NCI-H748 (cell line): ENCODE measurements at regions not wholly inside any gene's neighbourhood (a gene's known extent, or its start where the extent isn't known, plus 50 kb on each side); places are given as distances from the start of the nearest gene placed in this dataset.

Experiments
- DNase-seq: peaks from one replicate; lab custom pipeline; 2025; ENCODE audit not compliant: unreplicated experiment; lab: John Stamatoyannopoulos, UW

DNA sequence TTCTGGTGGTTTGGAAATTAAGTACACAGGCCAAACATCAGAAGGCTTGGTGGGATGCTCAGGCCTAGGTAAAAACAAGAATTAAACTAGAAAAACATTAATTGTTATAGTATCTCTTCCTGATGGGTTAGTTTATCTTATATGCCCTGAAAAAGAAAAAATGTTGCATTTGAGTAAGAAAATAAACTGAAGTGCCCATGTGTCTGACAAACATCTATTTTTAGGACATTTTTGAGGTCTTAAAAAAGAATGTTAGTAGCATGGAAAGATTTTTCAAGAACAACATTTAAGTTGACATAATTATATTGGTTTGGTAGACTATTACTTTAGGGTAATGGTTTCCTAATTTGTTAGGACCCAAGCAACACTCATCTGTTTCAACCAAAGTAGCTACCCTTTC is 140.1 kb upstream of the RND3 start:
- no peak for DNase-seq

GRCh38 chr2:150626934-150627411 is 139.5 kb upstream of the RND3 start:
- no peak for DNase-seq

DNA sequence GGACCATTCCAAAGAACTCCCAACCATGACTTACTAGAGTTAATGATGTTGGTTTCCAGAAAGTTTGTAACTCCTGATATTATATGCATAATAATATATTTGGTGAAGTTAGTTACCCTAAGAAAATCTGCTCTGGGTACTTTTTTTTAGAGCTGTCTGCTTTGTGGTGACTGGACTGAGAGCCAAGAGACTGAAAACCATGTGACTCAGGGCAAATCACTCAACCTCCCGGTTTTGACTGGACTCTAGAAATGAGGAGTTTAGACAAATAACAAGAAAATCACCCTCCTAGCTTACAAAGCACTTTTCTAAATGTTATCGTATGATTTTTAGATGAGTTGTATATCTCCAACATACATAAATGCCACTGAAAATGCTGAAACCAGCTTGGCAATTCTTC is 138.3 kb upstream of the RND3 start:
- no peak for DNase-seq

GRCh38 chr2:150625303-150625702 is 137.8 kb upstream of the RND3 start:
- DNase-seq = no peak

- DNase-seq = peak; percentile 67
Observed at GRCh38 chr2:150624001-150624401, 136.5 kb upstream of the RND3 start.

DNA sequence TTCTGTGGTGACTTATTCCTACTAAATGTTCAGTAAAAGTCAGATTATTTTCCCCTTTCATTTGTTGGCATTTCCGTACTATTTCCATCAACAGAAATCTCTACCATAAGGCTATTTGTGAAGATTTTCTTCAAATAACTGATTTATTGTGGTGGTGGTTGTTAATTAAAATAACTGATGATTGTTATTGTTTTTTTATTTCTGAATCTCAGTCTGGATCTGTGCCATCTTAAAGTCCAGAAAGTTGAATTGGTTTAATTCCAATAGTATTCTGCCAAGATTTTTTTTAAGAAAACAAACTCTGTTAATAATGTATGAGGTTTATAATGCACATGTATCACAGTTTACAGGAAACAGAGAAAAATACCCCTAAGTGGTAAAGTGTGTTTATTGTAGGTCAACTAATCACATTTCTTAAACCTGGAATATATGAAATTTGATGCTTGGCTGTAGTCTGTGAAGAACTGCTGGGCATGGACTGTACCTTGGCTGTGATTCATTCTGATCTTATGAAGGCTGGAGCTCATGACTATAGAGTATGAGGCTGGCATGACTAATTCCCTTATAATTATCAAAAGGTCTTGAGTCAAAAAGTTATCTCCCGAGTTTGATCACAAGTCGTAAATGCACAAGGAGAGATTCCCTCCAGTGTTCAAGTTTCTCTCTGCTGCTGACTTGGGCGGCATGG is 134.2 kb upstream of the RND3 start:
- no peak for DNase-seq

GRCh38 chr2:150620855-150621254 is 133.4 kb upstream of the RND3 start:
- no peak for DNase-seq

- no peak for DNase-seq
Observed at GRCh38 chr2:150620416-150620815, 132.9 kb upstream of the RND3 start.

DNA sequence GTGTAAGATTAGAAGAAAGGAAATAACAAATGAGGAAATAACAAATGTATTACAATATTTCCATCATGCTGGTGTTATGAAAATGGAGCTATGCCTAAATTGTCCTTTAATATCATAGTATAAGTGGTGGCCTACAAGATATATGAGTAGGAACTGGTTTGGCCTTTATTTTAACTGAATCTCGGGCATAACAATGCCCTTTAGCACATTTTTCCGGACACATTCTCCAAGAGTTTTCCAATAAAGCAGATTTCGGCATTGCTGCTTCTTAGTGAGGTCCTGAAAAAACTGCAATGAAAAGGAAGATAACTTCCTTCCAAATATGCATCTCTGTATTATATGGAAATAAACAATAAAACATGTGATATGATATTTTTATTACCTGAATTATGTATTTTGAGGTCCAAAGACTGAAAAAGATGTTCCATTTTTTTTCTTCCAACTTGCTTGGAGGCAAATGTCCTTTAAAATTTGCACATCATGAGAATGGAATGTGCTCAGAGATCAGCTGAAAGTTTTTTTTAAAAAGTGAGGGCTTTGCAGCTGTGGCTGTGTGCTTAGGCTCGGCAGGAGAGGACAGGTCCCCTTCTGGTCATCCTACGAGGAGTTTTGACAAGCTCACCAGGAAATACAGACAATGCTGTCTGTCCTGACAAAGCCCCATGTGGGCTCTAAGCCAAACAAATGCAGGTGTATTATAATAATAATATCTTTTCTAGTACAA is 132.3 kb upstream of the RND3 start:
- DNase-seq = no peak

- no peak for DNase-seq
Observed at GRCh38 chr2:150618245-150618895, 130.9 kb upstream of the RND3 start.

GRCh38 chr2:150617351-150617978 is 130.0 kb upstream of the RND3 start:
- no peak for DNase-seq

DNA sequence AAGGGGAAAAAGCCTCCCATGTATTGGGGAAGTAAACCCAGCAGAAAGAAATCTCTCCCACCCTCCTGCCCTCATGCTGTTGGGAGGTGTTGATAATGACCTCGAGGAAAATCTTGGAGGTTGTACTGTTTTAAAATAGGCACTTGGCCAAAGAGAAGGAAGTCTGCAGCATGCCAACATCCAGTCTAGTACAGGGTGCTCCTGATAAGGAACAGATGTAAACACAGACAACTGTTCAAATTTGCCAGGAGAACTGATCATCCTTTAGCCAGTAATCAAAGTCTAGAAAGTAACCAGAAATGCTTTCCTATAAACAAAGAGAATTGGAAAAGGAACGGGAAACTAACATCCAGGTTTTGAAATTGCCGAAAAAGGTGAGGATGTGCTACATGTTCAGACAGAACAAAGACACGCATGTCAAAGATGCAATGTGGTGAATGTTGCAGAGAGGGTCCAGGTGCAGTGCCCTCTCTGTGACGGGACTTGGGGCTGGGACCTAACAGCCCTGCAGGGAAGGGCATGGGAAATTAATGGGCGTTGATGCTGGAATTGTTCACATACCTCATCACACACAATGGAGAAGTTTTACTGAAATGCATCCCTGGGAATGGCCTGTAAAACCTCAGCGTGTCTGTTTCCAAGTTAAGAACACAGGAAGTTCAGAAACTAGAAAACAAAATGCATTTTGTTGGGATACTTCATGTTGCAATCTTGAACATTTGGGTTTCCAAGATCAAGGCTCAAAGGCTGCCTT is 125.7 kb upstream of the RND3 start:
- DNase-seq = no peak

DNA sequence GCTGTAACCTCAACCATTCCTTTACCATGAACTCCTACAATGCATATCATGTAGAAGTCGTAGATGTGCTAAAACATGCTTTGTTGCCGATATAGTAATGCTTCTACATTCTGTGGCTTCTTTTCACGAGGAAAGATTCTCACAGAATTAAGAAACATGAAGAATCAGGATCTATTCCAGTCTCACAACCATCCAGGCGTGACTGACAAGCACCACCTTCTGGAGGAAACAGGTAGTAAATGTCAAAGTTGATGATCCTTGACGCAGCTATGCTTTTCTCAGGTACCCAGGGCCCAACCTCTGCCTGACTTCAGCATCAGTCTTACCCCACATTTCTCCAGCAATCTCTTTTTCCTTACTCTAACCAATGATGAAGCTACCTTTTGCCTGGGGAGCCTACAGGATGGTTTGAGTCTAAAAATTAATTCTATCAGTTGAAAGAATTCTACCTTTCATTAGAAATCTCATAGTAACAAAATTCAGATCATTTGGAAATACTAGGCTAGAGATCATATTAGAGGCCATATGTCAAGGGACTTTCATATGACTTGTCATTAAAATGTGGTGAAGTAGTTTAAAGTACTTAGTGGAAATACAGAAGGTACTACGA is 123.3 kb upstream of the RND3 start:
- peak; percentile 50 for DNase-seq

DNA sequence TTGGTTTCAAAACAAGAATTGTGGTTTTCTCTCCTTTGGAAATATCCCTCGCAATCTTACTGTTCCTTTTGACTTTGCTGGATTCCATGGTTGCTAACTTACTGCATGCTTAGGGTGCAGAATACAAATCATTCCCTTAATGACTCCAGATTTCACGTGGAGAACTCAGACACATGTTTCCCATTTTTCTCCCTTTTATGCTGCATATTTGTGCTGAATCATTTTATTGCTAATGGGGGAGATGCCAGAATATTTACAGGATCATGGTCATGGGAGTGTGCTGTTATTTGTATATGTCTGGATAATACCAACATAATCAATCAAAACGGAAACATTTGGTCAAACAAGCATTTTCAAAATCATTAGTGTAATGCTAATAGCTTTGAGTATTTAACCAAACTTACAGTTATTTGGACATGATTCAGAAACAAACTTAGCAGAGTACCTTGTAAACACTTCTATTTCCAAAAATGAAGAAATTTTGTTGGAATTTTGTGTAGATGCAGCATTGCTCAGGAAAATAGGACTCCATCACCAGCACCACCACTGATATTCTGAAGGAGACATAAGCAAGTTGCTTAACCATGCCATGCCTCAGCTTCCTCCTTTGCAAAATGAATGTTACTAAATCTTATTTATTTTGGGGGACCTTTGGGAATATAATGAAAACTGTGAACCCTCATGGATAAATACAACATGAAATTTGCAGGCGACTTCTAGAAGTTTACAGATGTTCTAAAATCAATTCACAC is 122.5 kb upstream of the RND3 start:
- no peak for DNase-seq

- DNase-seq = peak; percentile 7
Observed at GRCh38 chr2:150608341-150608740, 120.9 kb upstream of the RND3 start.

DNA sequence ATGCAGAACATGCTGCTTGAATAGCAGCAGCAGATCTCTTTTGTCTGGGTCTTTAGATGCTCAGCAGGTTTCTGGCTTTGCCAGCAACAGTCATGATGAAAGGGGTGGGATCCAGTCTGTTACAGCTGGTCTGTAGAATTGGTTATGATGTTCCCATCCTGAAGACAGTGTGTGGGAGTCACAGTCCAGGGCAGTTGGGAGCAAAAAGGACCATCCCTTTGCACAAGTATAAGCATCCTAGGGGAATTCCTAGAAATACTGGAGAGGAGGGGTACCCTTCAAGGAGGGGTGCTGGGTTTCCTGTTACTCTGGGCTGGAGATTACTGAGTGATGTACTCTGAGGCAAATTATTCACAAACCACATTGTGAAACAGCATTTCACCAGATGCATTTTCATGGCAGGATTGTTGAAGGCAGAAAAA is 119.9 kb upstream of the RND3 start:
- peak; percentile 62 for DNase-seq

DNA sequence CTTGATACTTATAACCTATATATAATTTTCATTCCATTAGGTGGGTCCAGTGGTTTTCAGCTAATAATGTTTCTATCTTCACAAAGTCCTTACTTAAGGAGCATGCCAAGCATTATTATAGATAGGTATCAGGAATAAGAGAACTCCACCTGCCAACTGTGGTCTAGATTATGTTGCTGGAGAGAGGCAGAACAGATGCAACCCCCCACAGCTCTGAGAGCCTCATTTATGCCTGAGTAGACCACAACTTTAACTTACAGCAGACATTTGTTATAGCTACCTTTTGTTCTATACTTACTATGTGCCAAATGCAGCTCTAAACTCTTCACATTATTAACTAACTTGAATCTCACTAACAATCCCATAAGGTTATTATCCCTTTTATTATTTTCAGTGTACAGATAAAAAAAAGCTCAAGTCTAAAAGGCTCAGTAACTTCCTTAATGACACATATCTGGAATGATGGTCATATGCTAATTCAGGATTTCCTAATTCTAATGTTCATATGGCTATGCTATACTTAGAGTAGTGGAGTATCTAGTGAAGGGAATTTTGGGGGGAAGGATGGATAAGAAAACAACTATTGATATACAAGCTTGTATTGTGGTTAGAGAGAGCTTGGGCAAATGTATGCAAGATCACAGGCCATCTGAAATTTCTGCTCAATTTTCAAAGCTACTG is 119.1 kb upstream of the RND3 start:
- DNase-seq = peak; percentile 36

- DNase-seq = peak; percentile 64
Observed at GRCh38 chr2:150605664-150606063, 118.2 kb upstream of the RND3 start.
